K562 (cell line): ENCODE measurements at regions not wholly inside any gene's neighbourhood (a gene's known extent, or its start where the extent isn't known, plus 50 kb on each side); places are given as distances from the start of the nearest gene placed in this dataset.

Source experiments
- ARID1B ChIP-seq: fragments of 450-650 bp; IDR thresholded peaks from 2 replicates; pipeline ENCODE4 v1.6.1; 2016; ENCODE audit warnings: antibody characterized with exemption, mild to moderate bottlenecking, inconsistent platforms
- BRD9 ChIP-seq: fragments of 450-650 bp; IDR thresholded peaks from 2 replicates; pipeline ENCODE4 v1.6.1; 2018; ENCODE audit warnings: low read depth; ENCODE audit not compliant: partially characterized antibody
- HLTF ChIP-seq: fragments of 450-650 bp; IDR thresholded peaks from 2 replicates; pipeline ENCODE4 v1.6.1; 2016
- ILF3 ChIP-seq: fragments of 450-650 bp; IDR thresholded peaks from 2 replicates; pipeline ENCODE4 v1.6.1; 2018; ENCODE audit warnings: antibody characterized with exemption, mild to moderate bottlenecking, moderate library complexity, borderline replicate concordance
- IRF1 ChIP-seq: sonication (generic); formaldehyde crosslinking; IDR thresholded peaks from 2 replicates; pipeline ENCODE4 v1.8.0; 2022; ENCODE audit warnings: missing genetic modification reagents, mild to moderate bottlenecking, borderline replicate concordance
- IRF2 ChIP-seq: sonication (generic); formaldehyde crosslinking; IDR thresholded peaks from 2 replicates; pipeline ENCODE4 v1.8.1; 2022; ENCODE audit warnings: mild to moderate bottlenecking, missing genetic modification reagents
- MEIS2 ChIP-seq: fragments of 450-650 bp; IDR thresholded peaks from 2 replicates; pipeline ENCODE4 v1.6.1; 2014; ENCODE audit warnings: mild to moderate bottlenecking; ENCODE audit not compliant: partially characterized antibody
- PBX2 ChIP-seq, 2 experiments: IDR thresholded peaks in 1 of 2; conservative IDR thresholded peaks in 1 of 2; 2 replicates each; pipeline ENCODE4 v1.6.1; 2016; ENCODE audit warnings: low read depth in 2 of 2, mild to moderate bottlenecking in 1 of 2, missing compliant biosample characterization in 1 of 2, missing genetic modification characterization in 1 of 2, moderate library complexity in 1 of 2
- PHTF2 ChIP-seq: fragments of 250-450 bp; sonication (Bioruptor Pico); IDR thresholded peaks from 2 replicates; pipeline ENCODE4 v1.5.0; 2021; ENCODE audit warnings: mild to moderate bottlenecking
- SETDB1 ChIP-seq: IDR thresholded peaks from one replicate; pipeline ENCODE4 v1.6.1; 2012; ENCODE audit warnings: low read length, control low read depth, inconsistent platforms
- SMARCC2 ChIP-seq: fragments of 450-650 bp; IDR thresholded peaks from 2 replicates; pipeline ENCODE4 v1.6.1; 2017; ENCODE audit warnings: antibody characterized with exemption, moderate library complexity, mild to moderate bottlenecking, low read depth
- SPI1 ChIP-seq: IDR thresholded peaks from 2 replicates; pipeline ENCODE4 v1.6.1; 2011; ENCODE audit warnings: low read depth, low read length, control low read depth, borderline replicate concordance
- TOE1 ChIP-seq, 2 experiments: fragments of 450-650 bp in 1 of 2; sonication (generic) in 1 of 2; formaldehyde crosslinking in 1 of 2; IDR thresholded peaks; 2 replicates each; pipeline versions ENCODE4 v1.7.1 to v1.8.0; 2016 to 2022; ENCODE audit warnings: borderline replicate concordance in 2 of 2, mild to moderate bottlenecking in 2 of 2, antibody characterized with exemption in 1 of 2, inconsistent platforms in 1 of 2, low read depth in 1 of 2, missing genetic modification reagents in 1 of 2, moderate library complexity in 1 of 2
- U2AF1 ChIP-seq: fragments of 200-400 bp; formaldehyde crosslinking; optimal IDR thresholded peaks from 2 replicates; pipeline ENCODE3; 2017; ENCODE audit warnings: mild to moderate bottlenecking, low read depth, low read length, moderate library complexity
- WHSC1 ChIP-seq: IDR thresholded peaks from one replicate; pipeline ENCODE4 v1.6.1; 2012; ENCODE audit warnings: low read length, control low read depth, inconsistent platforms
- ZC3H11A ChIP-seq: IDR thresholded peaks from 2 replicates; pipeline ENCODE4 v1.6.1; 2012; ENCODE audit warnings: low read depth, low read length, improper control_type of control experiment
- ZNF695 ChIP-seq: fragments of 450-650 bp; formaldehyde crosslinking; IDR thresholded peaks from 2 replicates; pipeline ENCODE4 v1.4.0; 2020; ENCODE audit warnings: mild to moderate bottlenecking, moderate library complexity
- TF ChIP-seq, protein P1 (sequence below): fragments of 450-650 bp; formaldehyde crosslinking; conservative IDR thresholded peaks from 2 replicates; pipeline ENCODE4 v1.4.0; 2022; ENCODE audit warnings: mild to moderate bottlenecking, missing genetic modification characterization
- TF ChIP-seq, protein P2 (sequence below): sonication (generic); formaldehyde crosslinking; IDR thresholded peaks from 2 replicates; pipeline ENCODE4 v1.8.0; 2022; ENCODE audit warnings: mild to moderate bottlenecking, missing genetic modification reagents

DNA sequence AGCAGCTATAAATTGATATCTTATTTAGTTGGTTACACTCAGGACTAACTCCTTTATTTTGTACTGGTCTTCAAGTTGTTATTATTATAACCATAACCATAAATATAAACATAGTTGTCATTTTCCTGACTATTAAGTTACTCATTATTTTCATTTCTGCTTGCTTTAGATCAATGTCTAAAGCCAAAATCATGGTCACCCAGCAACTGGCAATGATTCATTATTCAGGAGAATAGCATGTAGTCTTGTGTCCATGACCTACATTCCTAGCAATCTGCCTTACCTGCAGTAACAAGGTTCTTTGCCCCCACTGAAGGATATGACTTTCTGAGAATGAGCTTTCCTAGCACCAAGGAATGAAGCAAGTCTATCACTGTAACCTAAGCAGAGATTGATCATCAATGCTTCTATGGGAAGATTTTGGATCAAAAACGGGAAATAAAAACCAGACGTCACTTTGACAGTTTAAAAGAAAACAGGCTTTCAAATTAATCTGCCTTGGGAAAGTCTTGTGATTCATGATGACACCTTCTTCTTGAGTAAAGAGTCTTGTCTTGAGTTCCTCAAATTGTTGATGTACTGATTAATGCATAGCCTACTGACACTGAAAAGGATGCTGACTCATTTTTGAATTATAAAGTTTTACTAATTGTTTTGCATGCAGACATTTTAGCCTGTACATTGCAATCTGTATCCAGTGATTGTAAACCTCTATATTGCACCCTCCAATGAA, 203.3 kb upstream of the IVNS1ABP start (continued):
- TF ChIP-seq PBX2 (CRISPR knock-in tag; IDR thresholded peaks at IDR 0.05; ENCODE audit: low read depth) (no peak), PBX2 (tag; conservative IDR thresholded peaks at IDR 0.05; ENCODE audit: low read depth) (peak; percentile 89), IRF2 (CRISPR knock-in tag) (no peak), HLTF (no peak), WHSC1 (no peak), TOE1 (IDR thresholded peaks at IDR 0.05; ENCODE audit: borderline replicate concordance) (no peak), TOE1 (CRISPR knock-in tag; IDR thresholded peaks at IDR 0.05; ENCODE audit: borderline replicate concordance, low read depth) (no peak), ZC3H11A (no peak), U2AF1 (no peak), ZNF695 (no peak), BRD9 (no peak), MEIS2 (peak; percentile 74), IRF1 (CRISPR knock-in tag) (no peak), ARID1B (no peak), PHTF2 (CRISPR knock-in tag) (no peak), SMARCC2 (no peak), SPI1 (peak; percentile 52; the same call in 1 of the 2 replicates), SETDB1 (no peak), ILF3 (no peak)
- TF ChIP-seq, protein P1, sequence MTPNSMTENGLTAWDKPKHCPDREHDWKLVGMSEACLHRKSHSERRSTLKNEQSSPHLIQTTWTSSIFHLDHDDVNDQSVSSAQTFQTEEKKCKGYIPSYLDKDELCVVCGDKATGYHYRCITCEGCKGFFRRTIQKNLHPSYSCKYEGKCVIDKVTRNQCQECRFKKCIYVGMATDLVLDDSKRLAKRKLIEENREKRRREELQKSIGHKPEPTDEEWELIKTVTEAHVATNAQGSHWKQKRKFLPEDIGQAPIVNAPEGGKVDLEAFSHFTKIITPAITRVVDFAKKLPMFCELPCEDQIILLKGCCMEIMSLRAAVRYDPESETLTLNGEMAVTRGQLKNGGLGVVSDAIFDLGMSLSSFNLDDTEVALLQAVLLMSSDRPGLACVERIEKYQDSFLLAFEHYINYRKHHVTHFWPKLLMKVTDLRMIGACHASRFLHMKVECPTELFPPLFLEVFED (CRISPR knock-in tag): no peak
- TF ChIP-seq, protein P2, sequence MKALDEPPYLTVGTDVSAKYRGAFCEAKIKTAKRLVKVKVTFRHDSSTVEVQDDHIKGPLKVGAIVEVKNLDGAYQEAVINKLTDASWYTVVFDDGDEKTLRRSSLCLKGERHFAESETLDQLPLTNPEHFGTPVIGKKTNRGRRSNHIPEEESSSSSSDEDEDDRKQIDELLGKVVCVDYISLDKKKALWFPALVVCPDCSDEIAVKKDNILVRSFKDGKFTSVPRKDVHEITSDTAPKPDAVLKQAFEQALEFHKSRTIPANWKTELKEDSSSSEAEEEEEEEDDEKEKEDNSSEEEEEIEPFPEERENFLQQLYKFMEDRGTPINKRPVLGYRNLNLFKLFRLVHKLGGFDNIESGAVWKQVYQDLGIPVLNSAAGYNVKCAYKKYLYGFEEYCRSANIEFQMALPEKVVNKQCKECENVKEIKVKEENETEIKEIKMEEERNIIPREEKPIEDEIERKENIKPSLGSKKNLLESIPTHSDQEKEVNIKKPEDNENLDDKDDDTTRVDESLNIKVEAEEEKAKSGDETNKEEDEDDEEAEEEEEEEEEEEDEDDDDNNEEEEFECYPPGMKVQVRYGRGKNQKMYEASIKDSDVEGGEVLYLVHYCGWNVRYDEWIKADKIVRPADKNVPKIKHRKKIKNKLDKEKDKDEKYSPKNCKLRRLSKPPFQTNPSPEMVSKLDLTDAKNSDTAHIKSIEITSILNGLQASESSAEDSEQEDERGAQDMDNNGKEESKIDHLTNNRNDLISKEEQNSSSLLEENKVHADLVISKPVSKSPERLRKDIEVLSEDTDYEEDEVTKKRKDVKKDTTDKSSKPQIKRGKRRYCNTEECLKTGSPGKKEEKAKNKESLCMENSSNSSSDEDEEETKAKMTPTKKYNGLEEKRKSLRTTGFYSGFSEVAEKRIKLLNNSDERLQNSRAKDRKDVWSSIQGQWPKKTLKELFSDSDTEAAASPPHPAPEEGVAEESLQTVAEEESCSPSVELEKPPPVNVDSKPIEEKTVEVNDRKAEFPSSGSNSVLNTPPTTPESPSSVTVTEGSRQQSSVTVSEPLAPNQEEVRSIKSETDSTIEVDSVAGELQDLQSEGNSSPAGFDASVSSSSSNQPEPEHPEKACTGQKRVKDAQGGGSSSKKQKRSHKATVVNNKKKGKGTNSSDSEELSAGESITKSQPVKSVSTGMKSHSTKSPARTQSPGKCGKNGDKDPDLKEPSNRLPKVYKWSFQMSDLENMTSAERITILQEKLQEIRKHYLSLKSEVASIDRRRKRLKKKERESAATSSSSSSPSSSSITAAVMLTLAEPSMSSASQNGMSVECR (CRISPR knock-in tag): no peak
